Right lobe of liver (tissue), 4 donors: ENCODE measurements at regions not wholly inside any gene's neighbourhood (a gene's known extent, or its start where the extent isn't known, plus 50 kb on each side); places are given as distances from the start of the nearest gene placed in this dataset.

Experiments
- POLR2A ChIP-seq: fragments of 450-650 bp; IDR thresholded peaks from one replicate; pipeline ENCODE4 v1.6.1; 2017; ENCODE audit warnings: antibody characterized with exemption, mild to moderate bottlenecking
- TF ChIP-seq, protein P1 (sequence below), 4 donors: fragments of 200-600 bp in 3 of 4; fragments of 450-650 bp in 1 of 4; IDR thresholded peaks; one replicate each; pipeline versions ENCODE4 v1.5.1 to v1.8.0; 2016 to 2022; ENCODE audit warnings: antibody characterized with exemption in 4 of 4, mild to moderate bottlenecking in 2 of 4
- donor health status: DM: no; HTN: no; CAD: no.
- donor health status: DM: no; HTN: no; CAD: no.
- donor health status: DM: no; HTN: yes; CAD: no.

DNA sequence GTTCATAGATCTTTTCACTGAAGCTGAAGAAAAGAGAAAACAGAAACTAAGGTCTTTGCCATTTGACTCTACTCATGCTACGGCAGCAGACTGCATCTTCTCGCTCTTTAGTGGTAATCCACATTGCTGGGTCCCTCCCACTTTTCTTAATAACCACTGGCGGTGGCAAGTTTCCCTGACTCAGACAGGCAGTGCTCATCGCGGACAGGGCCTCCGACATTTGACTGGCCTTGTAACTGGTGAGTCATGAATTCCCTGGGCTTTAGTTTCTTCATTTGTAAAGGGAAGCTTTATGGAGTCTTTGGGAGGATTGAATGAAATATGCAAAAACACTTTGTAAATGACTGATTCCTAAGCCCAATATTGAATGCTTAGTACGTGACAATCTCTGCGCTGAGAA is 238.2 kb upstream of the RBBP8 start:
- no peak for TF ChIP-seq POLR2A
- TF ChIP-seq, protein P1, sequence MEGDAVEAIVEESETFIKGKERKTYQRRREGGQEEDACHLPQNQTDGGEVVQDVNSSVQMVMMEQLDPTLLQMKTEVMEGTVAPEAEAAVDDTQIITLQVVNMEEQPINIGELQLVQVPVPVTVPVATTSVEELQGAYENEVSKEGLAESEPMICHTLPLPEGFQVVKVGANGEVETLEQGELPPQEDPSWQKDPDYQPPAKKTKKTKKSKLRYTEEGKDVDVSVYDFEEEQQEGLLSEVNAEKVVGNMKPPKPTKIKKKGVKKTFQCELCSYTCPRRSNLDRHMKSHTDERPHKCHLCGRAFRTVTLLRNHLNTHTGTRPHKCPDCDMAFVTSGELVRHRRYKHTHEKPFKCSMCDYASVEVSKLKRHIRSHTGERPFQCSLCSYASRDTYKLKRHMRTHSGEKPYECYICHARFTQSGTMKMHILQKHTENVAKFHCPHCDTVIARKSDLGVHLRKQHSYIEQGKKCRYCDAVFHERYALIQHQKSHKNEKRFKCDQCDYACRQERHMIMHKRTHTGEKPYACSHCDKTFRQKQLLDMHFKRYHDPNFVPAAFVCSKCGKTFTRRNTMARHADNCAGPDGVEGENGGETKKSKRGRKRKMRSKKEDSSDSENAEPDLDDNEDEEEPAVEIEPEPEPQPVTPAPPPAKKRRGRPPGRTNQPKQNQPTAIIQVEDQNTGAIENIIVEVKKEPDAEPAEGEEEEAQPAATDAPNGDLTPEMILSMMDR (IDR thresholded peaks at IDR 0.05): no peak
